ENCODE measurements at regions not wholly inside any gene's neighbourhood (a gene's known extent, or its start where the extent isn't known, plus 50 kb on each side); places are given as distances from the start of the nearest gene placed in this dataset.

GRCh38 chr15:98536976-98537375, 111.4 kb upstream of the IGF1R start:
- TF ChIP-seq CEBPB (IDR thresholded peaks at IDR 0.05) (no peak), CTCF (IDR thresholded peaks at IDR 0.05) (no peak), NPAS2 (CRISPR knock-in tag; IDR thresholded peaks at IDR 0.05; ENCODE audit: borderline replicate concordance) (no peak), POLR2A (IDR thresholded peaks at IDR 0.05; ENCODE audit: low read length) (no peak)

All from A549 (cell line).